Fibroblast of lung (primary cell): ENCODE measurements at regions not wholly inside any gene's neighbourhood (a gene's known extent, or its start where the extent isn't known, plus 50 kb on each side); places are given as distances from the start of the nearest gene placed in this dataset.

ENCODE experiments used
- DNase-seq, 2 donors: peaks; one replicate each; pipeline versions ENCODE4 v3.0.0 to v3.0.0-alpha.2; 2010; ENCODE audit warnings: low read depth in 2 of 2
- H2AFZ ChIP-seq: 2 replicates; pipeline ENCODE4 v1.5.1; 2012; ENCODE audit warnings: low read length, control low read depth, inconsistent platforms
- H3K27ac ChIP-seq: 2 replicates; pipeline ENCODE4 v1.5.1; 2011; ENCODE audit warnings: low read length, control low read depth; ENCODE audit not compliant: insufficient read depth
- H3K27me3 ChIP-seq: 2 replicates; pipeline ENCODE4 v1.5.1; 2011; ENCODE audit warnings: mild to moderate bottlenecking, low read length; ENCODE audit not compliant: control insufficient read depth, insufficient read depth
- H3K36me3 ChIP-seq: 2 replicates; pipeline ENCODE4 v1.5.1; 2011; ENCODE audit warnings: low read length; ENCODE audit not compliant: control insufficient read depth, insufficient read depth
- H3K4me1 ChIP-seq: 2 replicates; pipeline ENCODE4 v1.5.1; 2011; ENCODE audit warnings: low read length; ENCODE audit not compliant: control insufficient read depth, insufficient read depth; ENCODE audit errors: extremely low read depth
- H3K4me2 ChIP-seq: 2 replicates; pipeline ENCODE4 v1.5.1; 2011; ENCODE audit warnings: low read length, control low read depth; ENCODE audit not compliant: insufficient read depth; ENCODE audit errors: extremely low read depth
- H3K4me3 ChIP-seq, 4 experiments: fragments of 200-600 bp in 1 of 4; sonication (generic) in 1 of 4; replicated peaks in 1 of 4; 2 replicates each; pipeline ENCODE4 v1.5.1; 2011 to 2016; ENCODE audit warnings: low read length in 4 of 4, low read depth in 3 of 4, mild to moderate bottlenecking in 3 of 4, control low read depth in 2 of 4, inconsistent platforms in 1 of 4, mixed read lengths in 1 of 4; ENCODE audit not compliant: insufficient read depth in 1 of 4; ENCODE audit errors: control extremely low read depth in 1 of 4
- H3K79me2 ChIP-seq: 2 replicates; pipeline ENCODE4 v1.5.1; 2012; ENCODE audit warnings: mild to moderate bottlenecking, low read length, inconsistent platforms; ENCODE audit not compliant: control insufficient read depth, insufficient read depth
- H3K9ac ChIP-seq: 2 replicates; pipeline ENCODE4 v1.5.1; 2011; ENCODE audit warnings: mild to moderate bottlenecking, low read length, control low read depth; ENCODE audit not compliant: insufficient read depth
- H3K9me3 ChIP-seq: 2 replicates; pipeline ENCODE4 v1.5.1; 2012; ENCODE audit warnings: low read depth, low read length; ENCODE audit not compliant: control insufficient read depth, insufficient read depth
- H4K20me1 ChIP-seq: 2 replicates; pipeline ENCODE4 v1.5.1; 2011; ENCODE audit warnings: low read length; ENCODE audit not compliant: control insufficient read depth, insufficient read depth; ENCODE audit errors: extremely low read depth
- EZH2 ChIP-seq: IDR thresholded peaks from 2 replicates; pipeline ENCODE4 v1.5.1; 2012; ENCODE audit warnings: low read length, control low read depth, mild to moderate bottlenecking; ENCODE audit errors: missing control alignments
- TF ChIP-seq, protein P1 (sequence below), 2 donors: IDR thresholded peaks in 1 of 2; conservative IDR thresholded peaks in 1 of 2; 1 replicate in 1 of 2; 2 replicates in 1 of 2; pipeline ENCODE4 v1.5.1; 2011 to 2012; ENCODE audit warnings: low read length in 2 of 2, control low read depth in 1 of 2, inconsistent platforms in 1 of 2, low read depth in 1 of 2, mild to moderate bottlenecking in 1 of 2

DNA sequence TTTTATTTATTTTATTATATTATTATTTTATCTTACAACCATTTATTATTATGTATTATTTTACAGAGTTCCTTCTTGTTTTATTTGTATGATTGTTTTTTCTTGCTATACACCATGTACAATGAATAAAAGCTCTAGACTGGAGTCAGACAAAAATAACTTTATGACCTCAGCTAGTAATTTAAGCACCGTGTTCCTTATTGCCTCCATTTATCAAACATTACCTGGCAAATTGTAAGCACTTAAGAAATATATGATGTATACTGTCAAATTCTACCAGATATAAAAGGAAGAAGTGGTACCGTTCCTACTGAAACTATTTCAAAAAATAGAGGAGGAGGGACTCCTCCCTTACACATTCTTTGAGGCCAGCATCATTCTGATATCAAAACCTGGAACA lies 326.9 kb upstream of the NECTIN3 start:
- DNase-seq: no peak
- Histone ChIP-seq H3K79me2 (no peaks in the 10 kb centered on the region), H4K20me1 (no peaks in the 10 kb centered on the region), H2AFZ (no peak overlapping the region), H3K27me3 (no peaks in the 10 kb centered on the region), H3K4me1 (no peaks in the 10 kb centered on the region), H3K36me3 (no peaks in the 10 kb centered on the region), H3K4me3 (no peak overlapping the region), H3K9me3 (no peaks in the 10 kb centered on the region), H3K9ac (no peak overlapping the region), H3K4me2 (no peak overlapping the region), H3K27ac (no peak overlapping the region)
- TF ChIP-seq, protein P1, sequence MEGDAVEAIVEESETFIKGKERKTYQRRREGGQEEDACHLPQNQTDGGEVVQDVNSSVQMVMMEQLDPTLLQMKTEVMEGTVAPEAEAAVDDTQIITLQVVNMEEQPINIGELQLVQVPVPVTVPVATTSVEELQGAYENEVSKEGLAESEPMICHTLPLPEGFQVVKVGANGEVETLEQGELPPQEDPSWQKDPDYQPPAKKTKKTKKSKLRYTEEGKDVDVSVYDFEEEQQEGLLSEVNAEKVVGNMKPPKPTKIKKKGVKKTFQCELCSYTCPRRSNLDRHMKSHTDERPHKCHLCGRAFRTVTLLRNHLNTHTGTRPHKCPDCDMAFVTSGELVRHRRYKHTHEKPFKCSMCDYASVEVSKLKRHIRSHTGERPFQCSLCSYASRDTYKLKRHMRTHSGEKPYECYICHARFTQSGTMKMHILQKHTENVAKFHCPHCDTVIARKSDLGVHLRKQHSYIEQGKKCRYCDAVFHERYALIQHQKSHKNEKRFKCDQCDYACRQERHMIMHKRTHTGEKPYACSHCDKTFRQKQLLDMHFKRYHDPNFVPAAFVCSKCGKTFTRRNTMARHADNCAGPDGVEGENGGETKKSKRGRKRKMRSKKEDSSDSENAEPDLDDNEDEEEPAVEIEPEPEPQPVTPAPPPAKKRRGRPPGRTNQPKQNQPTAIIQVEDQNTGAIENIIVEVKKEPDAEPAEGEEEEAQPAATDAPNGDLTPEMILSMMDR (conservative IDR thresholded peaks at IDR 0.05 in 1 of 2, IDR thresholded peaks at IDR 0.05 in 1 of 2; ENCODE audit: low read depth in 1 of 2, low read length in 2 of 2): no peak
- TF ChIP-seq EZH2: no peak

DNA sequence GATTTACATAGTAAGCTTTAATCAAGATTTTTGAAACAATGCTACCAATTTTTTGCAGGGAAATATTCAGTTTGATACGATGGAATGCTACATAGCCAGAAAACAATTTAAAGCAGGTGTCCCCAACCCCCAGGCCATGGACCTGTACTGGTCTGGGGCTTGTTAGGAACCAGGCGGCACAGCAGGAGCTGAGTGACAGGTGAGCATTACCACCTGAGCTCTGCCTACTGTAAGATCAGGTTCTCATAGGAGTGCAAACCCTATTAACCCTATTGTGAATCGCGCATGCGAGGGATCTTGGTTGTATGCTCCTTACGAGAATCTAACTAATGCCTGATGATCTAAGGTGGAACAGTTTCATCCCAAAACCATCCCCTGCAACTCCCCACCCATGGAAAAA lies 322.6 kb upstream of the NECTIN3 start:
- DNase-seq: no peak
- Histone ChIP-seq H3K9me3 (no peaks in the 10 kb centered on the region), H3K4me3 (no peak overlapping the region), H3K27ac (no peak overlapping the region), H3K36me3 (no peaks in the 10 kb centered on the region), H3K9ac (no peak overlapping the region), H3K4me2 (no peak overlapping the region), H3K27me3 (no peaks in the 10 kb centered on the region), H3K79me2 (no peaks in the 10 kb centered on the region), H4K20me1 (no peaks in the 10 kb centered on the region), H3K4me1 (no peaks in the 10 kb centered on the region), H2AFZ (no peak overlapping the region)
- TF ChIP-seq, protein P1 (conservative IDR thresholded peaks at IDR 0.05 in 1 of 2, IDR thresholded peaks at IDR 0.05 in 1 of 2; ENCODE audit: low read depth in 1 of 2, low read length in 2 of 2): no peak
- TF ChIP-seq EZH2: no peak

DNA sequence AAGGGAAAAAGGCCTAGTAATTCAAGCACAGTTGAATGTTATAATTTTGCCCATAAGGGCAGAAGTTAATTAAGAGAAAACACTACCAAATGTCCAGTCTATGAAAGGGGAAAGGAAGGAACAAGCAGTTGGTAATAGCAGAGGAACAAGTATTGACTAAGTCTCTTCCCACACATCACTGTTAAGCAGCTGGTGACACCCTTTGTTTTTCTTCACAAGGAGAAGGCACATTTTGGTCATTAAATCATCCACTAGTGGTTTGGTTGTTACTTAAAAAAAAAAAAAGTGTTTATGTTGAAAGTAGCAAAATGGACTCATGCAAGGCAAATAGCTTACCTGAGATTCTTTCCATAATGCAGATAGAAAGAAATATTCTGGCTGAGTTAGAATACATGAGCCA lies 321.4 kb upstream of the NECTIN3 start:
- Histone ChIP-seq H3K36me3 (no peaks in the 10 kb centered on the region), H3K79me2 (no peaks in the 10 kb centered on the region), H4K20me1 (no peaks in the 10 kb centered on the region), H3K4me3 (no peak overlapping the region), H3K27ac (no peak overlapping the region), H3K4me2 (no peak overlapping the region), H3K4me1 (no peaks in the 10 kb centered on the region), H3K9ac (no peak overlapping the region), H3K9me3 (no peaks in the 10 kb centered on the region), H2AFZ (no peak overlapping the region), H3K27me3 (no peaks in the 10 kb centered on the region)
- no peak for DNase-seq
- TF ChIP-seq, protein P1 (conservative IDR thresholded peaks at IDR 0.05 in 1 of 2, IDR thresholded peaks at IDR 0.05 in 1 of 2; ENCODE audit: low read depth in 1 of 2, low read length in 2 of 2): no peak
- TF ChIP-seq EZH2: no peak
